ENCODE measurements at regions not wholly inside any gene's neighbourhood (a gene's known extent, or its start where the extent isn't known, plus 50 kb on each side); places are given as distances from the start of the nearest gene placed in this dataset.
"Not testable (repeated sequence)": the region's sequence is repeated elsewhere in the genome, so short reads cannot be mapped to it uniquely, and the experiment has no call there.

GRCh38 chr11:7143908-7144307, 55.1 kb downstream of the RBMXL2 start:
- peak; percentile 32 for DNase-seq (ENCODE audit: low read depth)

- DNase-seq (ENCODE audit: low read depth) = not testable (repeated sequence)
These were observed 61.3 kb downstream of the RBMXL2 start for GRCh38 chr11:7150104-7150503.

DNA sequence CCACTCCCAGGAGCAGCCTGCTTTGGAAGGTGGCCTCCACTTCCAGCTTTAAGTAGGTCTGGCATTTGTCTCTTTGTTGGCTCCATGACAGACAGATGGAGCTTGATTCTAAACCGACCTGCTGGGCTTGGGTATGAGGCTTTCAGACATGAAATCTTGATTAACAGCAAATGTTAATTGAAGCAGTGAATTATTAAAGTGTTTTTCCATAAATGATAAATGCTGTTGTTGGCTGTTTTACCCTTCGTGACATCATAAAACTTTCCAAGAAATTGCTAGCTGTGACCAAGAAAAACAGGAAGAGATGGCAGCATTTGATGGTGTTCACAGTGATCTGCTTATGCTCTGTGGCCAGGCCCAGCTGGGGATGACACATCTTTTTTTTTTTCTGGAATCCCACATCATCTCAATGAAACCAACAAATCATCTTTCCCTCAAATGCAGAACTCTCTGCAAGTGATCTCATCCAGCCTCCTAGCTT, 66.1 kb downstream of the RBMXL2 start:
- peak; percentile 31 for DNase-seq (ENCODE audit: low read depth)

DNA sequence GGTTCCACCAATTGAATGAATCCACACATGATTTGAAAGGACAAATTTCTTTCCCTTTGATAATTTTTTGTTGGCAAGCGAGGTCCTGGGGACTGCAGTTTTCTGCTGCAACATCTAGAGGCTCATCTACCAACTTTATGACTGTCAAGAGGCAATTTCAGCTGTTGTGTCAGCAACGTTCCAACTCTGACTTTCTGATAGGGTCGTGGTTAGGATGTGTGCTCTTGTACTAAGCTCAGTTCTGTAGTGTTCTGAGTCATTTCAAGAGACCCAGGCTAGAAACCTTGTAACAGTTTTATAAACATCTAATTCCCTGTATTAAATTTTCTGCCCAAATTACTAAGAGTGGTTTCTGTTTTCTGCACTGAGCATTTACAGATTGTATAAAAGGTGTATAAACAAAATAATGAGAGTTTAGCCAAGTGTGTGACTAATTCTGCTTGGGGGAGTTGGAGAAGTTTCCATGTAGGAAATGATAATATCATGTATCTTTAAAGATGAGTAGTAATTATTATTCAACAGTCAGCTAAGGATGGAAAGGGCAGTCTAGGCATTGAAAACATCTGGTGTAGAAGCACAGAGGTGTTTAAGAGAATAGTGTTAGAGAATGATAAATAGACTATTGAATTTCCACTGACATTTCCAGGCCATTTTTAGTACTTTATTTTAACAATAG, 72.2 kb downstream of the RBMXL2 start:
- DNase-seq (ENCODE audit: low read depth) = peak; percentile 50

- peak; percentile 26 for DNase-seq (ENCODE audit: low read depth)
These were observed 77.1 kb downstream of the RBMXL2 start for GRCh38 chr11:7165911-7166310.

GRCh38 chr11:7167976-7168740, 79.4 kb downstream of the RBMXL2 start:
- DNase-seq (ENCODE audit: low read depth) = no peak

- DNase-seq (ENCODE audit: low read depth) = no peak
These were observed 79.9 kb downstream of the RBMXL2 start for GRCh38 chr11:7168741-7168990.

GRCh38 chr11:7170431-7170830, 81.3 kb upstream of the SYT9 start:
- peak; percentile 20 for DNase-seq (ENCODE audit: low read depth)

DNA sequence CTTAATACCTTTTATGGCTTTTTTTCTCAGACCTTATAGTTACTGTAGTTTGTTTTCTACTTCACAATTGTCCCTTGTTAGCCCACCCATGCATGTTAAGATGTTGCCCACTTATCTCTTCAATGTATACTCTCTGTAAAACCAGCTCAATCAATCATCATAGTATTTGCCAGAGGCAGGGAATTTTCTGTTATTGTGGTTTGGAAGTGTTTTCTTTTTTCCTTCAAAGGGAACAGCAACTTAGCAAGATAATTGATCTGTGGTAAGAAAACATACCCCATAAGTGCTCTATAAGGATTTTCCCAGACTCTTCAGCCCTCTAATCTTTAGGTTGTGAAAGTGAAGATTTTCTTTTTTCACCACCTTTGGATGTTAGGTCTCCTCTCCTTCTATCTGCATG, 76.7 kb upstream of the SYT9 start:
- DNase-seq (ENCODE audit: low read depth) = no peak

GRCh38 chr11:7186190-7186589, 65.5 kb upstream of the SYT9 start:
- peak; percentile 51 for DNase-seq (ENCODE audit: low read depth)

DNA sequence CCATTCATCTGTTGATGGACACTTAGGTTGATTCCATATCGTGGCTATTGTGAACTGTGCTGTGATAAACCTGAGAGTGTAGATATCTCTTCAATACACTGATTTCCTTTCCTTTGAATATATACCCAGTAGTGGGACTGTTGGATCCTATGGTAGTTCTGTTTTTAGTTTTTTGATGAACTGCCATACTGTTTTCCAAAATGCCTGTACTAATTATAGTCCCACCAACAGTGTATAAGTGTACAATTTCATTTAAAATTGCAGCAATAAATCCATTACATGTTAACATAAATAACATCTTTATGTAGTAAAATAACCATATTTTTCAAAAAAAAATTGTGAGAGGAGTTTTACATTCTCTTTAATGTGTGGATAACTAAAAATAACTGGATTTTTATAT, 65.0 kb upstream of the SYT9 start:
- DNase-seq (ENCODE audit: low read depth) = no peak

- DNase-seq (ENCODE audit: low read depth) = not testable (repeated sequence)
These were observed 58.9 kb upstream of the SYT9 start for GRCh38 chr11:7192785-7193184.

- no peak for DNase-seq (ENCODE audit: low read depth)
These were observed 55.1 kb upstream of the SYT9 start for GRCh38 chr11:7196396-7197146.

DNA sequence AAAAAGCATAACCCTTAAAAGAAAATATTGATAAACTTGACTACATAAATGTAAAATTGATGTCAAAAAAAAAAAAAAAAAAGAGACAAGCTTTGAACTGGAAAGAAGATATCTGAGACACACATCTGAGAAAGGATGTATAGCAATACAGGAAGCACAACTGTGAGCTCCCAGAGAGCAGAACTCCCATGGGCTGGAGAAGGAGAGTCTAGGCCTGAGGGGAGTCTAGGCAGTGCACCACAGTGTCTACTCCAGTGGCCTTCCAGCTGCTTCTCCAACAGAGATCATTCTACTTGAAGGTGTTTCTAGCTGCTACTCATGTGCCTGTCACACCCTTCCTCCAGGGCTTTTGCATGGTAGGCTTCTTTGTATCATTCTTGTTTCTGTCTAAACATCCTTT, 54.2 kb upstream of the SYT9 start:
- DNase-seq (ENCODE audit: low read depth) = no peak

Data from M059J (cell line).